ENCODE measurements at regions not wholly inside any gene's neighbourhood (a gene's known extent, or its start where the extent isn't known, plus 50 kb on each side); places are given as distances from the start of the nearest gene placed in this dataset.

- TF ChIP-seq EZH2 (IDR thresholded peaks at IDR 0.05; ENCODE audit: insufficient read depth, poor library complexity, severe bottlenecking) (no peak), EZH2phosphoT487 (IDR thresholded peaks at IDR 0.05; ENCODE audit: insufficient read depth, low read depth) (no peak)
These were observed 60.3 kb upstream of the UNC5B start for GRCh38 chr10:71152043-71152442.
